Gastroesophageal sphincter (tissue), 3 donors: ENCODE measurements at regions not wholly inside any gene's neighbourhood (a gene's known extent, or its start where the extent isn't known, plus 50 kb on each side); places are given as distances from the start of the nearest gene placed in this dataset.

Source experiments
- POLR2A ChIP-seq, 2 donors: fragments of 450-650 bp; IDR thresholded peaks; one replicate each; pipeline ENCODE4 v1.6.1; 2017; ENCODE audit warnings: antibody characterized with exemption in 2 of 2, mild to moderate bottlenecking in 2 of 2, moderate library complexity in 1 of 2
- POLR2AphosphoS5 ChIP-seq: sonication (generic); formaldehyde crosslinking; IDR thresholded peaks from one replicate; pipeline ENCODE4 v1.6.1; 2017; ENCODE audit warnings: antibody characterized with exemption
- TF ChIP-seq, protein P1 (sequence below), 4 experiments: fragments of 200-600 bp in 2 of 4; fragments of 450-650 bp in 2 of 4; sonication (generic) in 1 of 4; IDR thresholded peaks; one replicate each; pipeline ENCODE4 v1.5.1; 2017 to 2019; ENCODE audit warnings: antibody characterized with exemption in 4 of 4, mild to moderate bottlenecking in 2 of 4, moderate library complexity in 2 of 4

DNA sequence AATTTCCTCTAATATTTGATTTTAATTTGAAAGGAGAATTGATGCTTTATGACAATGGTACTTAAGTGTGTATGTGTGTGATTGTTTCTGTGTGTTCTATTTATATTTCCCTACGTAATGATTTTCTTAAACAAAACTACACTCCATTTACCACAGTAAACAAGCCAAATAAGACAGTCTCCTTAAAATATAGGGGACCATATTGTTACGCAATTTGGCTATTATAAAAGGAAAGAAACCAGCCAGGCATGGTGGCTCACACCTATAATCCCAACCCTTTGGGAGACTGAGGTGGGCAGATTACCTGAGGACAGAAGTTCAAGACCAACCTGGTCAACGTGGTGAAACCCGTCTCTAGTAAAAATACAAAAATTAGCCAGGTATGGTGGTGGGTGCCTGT lies 1134.1 kb downstream of the CDH8 start:
- TF ChIP-seq, protein P1, sequence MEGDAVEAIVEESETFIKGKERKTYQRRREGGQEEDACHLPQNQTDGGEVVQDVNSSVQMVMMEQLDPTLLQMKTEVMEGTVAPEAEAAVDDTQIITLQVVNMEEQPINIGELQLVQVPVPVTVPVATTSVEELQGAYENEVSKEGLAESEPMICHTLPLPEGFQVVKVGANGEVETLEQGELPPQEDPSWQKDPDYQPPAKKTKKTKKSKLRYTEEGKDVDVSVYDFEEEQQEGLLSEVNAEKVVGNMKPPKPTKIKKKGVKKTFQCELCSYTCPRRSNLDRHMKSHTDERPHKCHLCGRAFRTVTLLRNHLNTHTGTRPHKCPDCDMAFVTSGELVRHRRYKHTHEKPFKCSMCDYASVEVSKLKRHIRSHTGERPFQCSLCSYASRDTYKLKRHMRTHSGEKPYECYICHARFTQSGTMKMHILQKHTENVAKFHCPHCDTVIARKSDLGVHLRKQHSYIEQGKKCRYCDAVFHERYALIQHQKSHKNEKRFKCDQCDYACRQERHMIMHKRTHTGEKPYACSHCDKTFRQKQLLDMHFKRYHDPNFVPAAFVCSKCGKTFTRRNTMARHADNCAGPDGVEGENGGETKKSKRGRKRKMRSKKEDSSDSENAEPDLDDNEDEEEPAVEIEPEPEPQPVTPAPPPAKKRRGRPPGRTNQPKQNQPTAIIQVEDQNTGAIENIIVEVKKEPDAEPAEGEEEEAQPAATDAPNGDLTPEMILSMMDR (IDR thresholded peaks at IDR 0.05): no peak
- TF ChIP-seq POLR2A (IDR thresholded peaks at IDR 0.05) (no peak), POLR2AphosphoS5 (no peak)
